Stimulated activated CD8-positive, alpha-beta memory T cell treated with anti-CD3 and anti-CD28 coated beads, Interleukin-7, amount 100 ng/mL, for 48 hours (primary cell): ENCODE measurements at regions not wholly inside any gene's neighbourhood (a gene's known extent, or its start where the extent isn't known, plus 50 kb on each side); places are given as distances from the start of the nearest gene placed in this dataset.
"Not testable (repeated sequence)": the region's sequence is repeated elsewhere in the genome, so short reads cannot be mapped to it uniquely, and the experiment has no call there.

Experiments
- DNase-seq, 2 donors: peaks; one replicate each; pipeline ENCODE4 v3.0.0-alpha.2; 2020; ENCODE audit warnings: low read depth in 1 of 2; ENCODE audit errors: extremely low read depth in 1 of 2

GRCh38 chr12:61525331-61525730 is 734.9 kb upstream of the USP15 start:
- no peak for DNase-seq

DNA sequence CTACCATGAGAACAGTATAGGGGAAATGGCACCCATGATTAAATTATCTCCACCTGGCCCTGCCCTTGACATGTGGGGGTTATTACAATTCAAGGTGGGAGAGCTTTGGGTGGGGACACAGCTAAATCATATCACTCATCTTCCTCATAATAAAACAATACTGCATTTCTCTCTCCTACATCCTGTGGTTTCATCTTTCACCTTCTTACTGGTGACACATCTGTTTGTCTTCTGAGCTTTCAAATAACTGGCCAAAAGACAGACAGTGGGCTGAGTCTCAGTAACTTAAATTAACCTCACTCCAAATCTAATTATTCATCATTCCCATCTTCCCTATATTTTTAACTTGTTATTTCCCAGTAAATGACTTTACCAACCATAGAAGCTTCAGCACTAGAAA is 729.7 kb upstream of the USP15 start:
- DNase-seq: no peak

DNA sequence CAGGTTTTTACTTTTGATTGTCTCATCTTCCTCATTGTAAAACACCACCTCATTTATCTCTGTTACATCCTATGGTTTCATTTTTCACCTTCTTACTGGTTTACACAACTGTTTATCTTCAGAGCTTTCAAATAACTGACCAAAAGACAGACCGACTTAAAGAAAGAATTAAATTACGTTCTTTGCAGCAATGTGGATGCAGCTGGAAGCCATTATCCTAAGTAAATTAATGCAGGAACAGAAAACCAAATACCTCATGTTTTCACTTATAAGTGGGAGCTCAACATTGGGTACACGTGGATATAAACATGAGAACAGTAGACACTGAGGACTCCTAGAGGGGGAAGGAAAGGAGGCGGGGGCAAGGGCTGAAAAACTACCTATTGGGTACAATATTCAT is 729.0 kb upstream of the USP15 start:
- no peak for DNase-seq

DNA sequence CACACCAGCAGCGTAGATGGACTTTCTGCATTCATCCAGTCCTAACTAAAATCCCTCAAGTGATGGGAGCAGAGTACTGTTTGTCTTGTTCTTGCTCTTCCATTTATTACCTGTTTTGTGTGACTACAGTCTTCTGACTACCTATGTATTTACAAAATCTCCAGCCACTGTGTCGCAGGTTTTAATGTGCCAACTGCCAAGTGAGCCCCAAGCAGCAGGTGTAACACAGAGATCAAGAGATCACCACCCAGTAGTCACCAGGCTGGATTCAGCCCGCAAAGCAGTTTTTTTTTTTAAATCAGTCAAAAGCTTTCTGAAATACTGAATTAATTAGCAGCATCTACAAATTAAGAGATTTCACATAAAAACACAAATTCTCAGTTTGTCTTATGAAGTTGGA is 724.1 kb upstream of the USP15 start:
- DNase-seq: no peak

DNA sequence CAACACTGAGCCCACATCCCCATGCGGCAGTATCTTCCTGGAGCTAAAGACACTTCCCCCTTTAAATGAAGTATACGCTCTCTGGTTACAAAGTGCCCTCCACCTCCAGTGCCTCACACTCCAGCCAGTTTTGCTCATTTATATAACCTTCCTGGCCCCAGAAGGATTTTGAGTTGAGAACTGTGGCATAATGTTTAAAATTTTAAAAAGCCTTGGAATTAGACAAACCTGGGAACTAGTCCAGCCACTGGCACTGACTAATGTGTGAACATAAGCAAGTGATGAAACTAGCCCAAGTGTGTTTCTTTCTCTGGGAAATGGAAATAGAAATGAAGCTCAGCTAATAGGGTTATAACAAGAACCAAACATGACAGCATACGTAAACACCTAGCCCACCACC is 723.7 kb upstream of the USP15 start:
- no peak for DNase-seq

- no peak for DNase-seq
Observed at GRCh38 chr12:61538951-61539350, 721.3 kb upstream of the USP15 start.

- no peak for DNase-seq
Observed at GRCh38 chr12:61542551-61542950, 717.7 kb upstream of the USP15 start.

GRCh38 chr12:61546296-61546695 is 713.9 kb upstream of the USP15 start:
- no peak for DNase-seq

- no peak for DNase-seq
Observed at GRCh38 chr12:61553091-61553490, 707.1 kb upstream of the USP15 start.

GRCh38 chr12:61554268-61555008 is 705.8 kb upstream of the USP15 start:
- no peak for DNase-seq

DNA sequence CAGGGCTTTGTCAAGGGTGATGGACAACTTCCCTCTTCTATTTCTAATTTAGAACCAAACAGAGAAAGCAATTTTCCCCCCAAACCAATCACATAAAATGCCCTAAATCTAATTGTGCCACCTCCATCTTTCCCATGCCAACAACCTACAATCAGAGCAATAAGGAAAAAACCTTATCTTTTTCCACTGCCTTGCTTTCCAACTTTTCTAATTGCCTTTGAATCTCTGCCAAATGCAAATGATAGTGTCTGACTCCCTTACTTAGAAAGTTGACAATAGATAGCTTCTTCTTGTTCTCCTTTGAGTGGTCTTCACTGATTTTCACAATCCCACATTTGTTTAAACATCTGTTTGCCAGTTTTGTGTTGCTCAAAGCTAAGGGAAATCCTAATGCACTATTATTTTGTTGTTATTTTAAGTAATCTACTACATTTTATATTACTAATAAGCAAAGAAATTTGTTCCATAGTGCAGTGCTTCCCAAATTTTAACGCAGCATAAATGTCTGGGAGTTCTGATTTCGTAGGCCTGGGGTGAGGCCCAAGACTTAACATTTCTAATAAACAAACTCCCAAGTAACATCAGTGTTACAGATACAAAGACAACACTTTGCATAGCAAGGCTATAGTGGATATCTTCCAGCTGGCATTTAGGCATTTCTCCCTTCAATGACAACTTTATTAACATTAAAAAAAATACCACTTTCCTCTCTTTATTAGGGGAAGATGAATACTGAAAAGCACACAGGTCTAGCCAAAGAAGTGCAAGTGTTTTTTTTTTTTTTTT is 696.3 kb upstream of the USP15 start:
- DNase-seq: no peak

DNA sequence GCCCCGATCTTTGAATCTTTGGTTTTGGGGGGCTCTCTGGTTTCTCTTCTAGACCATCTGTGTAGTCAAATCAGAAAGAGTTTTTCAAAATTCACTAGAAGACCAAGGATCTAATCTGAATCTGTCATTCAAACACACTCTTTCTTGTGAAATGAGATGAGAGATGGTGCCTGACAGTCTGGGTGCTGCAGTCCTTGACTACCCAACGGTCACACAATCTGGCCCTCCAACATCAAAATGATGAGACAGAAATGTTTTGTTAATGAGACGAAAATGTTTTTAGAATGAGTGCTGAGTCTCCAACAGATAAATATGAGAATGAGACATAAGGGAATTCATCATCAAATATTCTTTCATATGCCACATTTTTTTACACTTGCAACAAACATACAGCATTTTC is 695.7 kb upstream of the USP15 start:
- no peak for DNase-seq

DNA sequence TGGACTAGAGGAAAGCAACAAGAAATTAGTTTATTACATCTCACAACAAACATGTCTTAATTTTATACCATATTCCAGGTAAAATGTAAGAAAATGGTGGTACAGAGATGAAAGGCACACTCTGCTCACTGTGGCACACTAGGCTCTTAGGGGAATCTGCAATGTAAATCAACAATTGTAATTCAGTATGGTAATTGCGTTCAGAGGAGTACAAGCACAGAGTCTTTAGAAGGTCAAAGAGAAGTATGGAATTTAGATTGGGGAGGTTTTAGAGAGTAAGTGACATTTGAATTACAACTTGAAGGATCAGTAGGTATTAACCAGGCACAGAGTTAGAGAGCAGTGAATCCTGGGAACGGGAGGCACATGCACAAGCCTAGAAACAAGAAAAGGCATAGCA is 694.0 kb upstream of the USP15 start:
- no peak for DNase-seq

DNA sequence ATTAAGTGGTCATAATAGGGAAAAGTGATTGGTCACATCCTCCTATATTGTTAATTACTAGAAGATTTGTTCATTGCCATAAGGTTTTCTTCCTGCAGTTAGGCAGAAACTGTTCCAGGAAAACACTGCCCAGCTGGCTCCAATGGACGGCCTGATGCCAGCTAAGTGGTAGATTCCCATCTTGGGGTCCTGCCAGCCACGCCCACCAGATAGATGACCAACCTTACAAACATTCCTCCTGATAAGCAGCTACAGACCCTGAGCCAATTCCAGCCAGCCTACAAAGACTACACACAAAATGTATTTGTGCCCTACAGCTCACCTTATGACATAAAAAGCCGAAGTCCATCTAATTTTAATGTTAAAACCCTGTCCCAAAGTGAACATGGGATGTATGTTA is 685.9 kb upstream of the USP15 start:
- no peak for DNase-seq

DNA sequence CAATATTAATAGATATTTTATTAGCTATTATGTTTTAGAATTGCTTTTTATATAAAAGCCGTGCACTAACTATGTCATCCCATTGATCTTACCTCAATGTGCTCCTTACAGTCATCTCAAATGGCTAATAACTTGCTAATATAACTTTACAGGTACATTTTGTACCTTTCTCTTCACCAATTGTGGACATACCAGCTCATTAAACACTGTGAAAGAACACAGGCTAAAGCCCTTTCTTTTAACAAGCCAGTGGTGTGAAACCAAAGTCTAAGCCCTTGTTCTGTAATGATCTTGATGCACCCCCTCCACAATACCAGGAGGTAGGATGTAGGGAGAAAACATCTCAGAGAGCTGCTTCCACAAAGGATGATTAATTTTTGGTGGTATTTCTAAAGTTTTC is 675.3 kb upstream of the USP15 start:
- no peak for DNase-seq

DNA sequence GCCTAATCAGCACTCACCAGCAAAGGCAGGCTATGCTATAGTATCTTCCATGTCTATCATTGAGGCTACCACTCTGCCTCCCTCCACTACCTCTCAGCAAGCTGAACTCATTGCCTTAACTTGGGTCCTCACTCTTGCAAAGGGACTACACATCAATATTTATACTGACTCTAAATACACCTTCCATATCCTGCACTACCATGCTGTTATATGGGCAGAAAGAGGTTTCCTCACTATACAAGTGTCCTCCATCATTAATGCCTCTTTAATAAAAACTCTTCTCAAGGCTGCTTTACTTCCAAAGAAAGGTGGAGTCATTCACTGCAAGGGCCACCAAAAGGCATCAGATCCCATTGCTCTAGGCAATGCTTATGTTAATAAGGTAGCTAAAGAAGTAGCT is 669.3 kb upstream of the USP15 start:
- DNase-seq: not testable (repeated sequence)

DNA sequence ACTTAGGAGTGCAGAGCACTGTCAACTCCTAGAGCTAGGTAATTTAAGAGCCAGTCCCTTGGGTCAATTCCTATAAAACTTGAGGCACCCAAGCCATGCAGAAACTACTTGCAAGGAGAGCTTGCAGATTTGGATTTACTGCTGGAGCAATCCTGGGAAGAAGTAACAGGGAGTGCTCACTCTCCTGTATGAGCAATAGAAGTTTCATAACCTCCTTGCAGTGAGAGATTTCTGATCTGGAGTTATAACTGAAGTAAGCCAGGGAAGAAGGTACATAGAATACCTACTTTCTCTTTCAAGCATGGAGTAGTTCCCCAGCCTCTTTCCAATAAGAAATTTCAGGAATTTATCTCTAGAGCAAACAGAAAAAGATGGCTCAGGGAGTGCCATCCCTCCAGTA is 650.1 kb upstream of the USP15 start:
- no peak for DNase-seq

DNA sequence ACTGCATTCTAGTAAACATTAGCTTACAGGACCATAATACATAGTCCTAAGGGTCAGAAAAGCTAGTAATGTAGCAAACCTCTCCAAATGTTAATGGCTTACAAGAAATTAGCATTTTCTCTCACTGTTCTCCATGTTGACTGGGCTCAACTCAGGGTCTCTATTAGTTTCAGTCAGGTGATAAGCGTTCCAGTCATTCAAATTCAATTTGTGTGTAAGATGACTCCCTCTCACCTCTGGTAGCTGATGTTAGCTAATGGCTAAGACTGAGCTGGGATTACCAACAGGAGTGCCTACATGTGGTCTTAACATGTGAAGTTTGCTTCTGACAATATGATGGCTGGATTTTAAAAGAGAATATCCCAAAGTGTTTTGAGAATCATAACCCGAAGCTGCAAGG is 630.5 kb upstream of the USP15 start:
- DNase-seq: no peak

DNA sequence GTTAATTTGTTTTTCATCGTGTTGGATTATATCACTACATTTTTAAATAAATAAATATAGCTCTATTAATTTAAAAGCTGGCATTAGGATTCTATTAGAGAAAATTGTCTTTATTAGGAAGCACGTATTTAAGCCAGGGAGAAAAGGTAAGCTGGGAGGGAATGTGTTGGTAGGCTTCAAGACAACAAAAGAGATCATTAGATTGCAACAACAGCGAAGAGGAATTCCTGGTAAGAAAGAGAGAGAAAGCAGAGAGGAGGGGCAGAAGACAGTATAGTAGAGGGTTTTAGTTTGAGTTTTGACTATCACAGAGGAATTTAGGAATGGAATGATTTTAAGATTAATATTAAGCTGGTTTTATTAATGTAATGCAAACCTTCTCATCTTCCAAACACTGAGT is 613.6 kb upstream of the USP15 start:
- no peak for DNase-seq

DNA sequence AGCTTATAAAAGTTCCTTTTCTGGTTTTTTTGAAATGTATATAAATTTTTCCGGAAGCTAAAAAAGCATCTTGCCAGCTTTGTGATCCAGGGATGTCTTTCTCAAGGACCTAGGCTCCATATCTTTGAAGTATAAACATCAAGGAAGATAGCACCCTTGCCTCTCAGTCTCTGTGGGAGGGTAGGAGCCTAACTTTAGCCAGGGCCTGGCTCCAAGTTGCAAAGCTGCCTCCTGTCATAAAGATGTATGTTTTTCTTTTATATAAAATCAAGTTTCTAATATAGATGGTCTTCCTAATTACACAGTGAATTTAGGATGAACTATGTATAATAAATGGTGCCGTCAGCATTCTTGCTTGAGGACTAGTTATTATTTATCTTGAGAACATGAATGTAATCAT is 612.6 kb upstream of the USP15 start:
- DNase-seq: no peak

DNA sequence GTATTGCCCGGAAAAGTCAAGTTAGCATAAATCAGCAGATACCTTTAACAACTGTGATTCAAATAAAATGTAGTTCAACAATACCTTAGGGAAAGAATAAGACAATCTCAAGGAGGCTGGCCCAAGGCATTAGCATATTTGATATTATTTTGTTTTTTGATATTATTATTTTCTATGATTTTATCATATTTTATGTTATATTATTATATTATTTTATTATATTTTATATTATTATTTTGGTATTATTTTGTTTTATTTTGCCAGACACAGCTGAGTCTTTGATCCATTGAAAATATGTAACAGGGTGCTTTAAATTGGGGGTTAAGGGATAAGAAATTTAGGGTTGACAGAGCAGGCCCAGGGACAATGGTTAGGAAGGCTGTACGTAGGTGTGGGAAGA is 607.9 kb upstream of the USP15 start:
- no peak for DNase-seq

GRCh38 chr12:61654698-61655097 is 605.5 kb upstream of the USP15 start:
- no peak for DNase-seq

DNA sequence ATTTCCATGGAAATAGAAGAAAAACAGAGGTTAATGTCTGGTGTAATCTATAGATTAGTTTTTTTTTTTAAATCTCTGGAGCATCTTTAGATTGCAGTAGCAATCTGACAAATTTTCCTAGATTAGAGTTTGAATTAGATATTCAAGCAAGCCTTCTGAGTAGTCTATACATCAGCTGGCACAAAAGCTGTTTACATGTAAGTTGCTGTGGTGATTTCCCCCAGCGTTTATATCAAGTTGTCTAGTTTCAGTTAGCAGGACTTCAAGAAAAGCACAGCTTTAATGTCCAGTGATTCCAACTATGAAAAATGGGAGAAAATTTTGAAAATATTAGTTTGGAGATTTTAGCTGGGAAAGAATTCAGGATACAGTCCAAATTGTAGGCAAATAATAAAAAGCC is 605.0 kb upstream of the USP15 start:
- DNase-seq: no peak
